AG09319 (cell line): ENCODE measurements at regions not wholly inside any gene's neighbourhood (a gene's known extent, or its start where the extent isn't known, plus 50 kb on each side); places are given as distances from the start of the nearest gene placed in this dataset.
"Not testable (repeated sequence)": the region's sequence is repeated elsewhere in the genome, so short reads cannot be mapped to it uniquely, and the experiment has no call there.

Experiments
- DNase-seq: peaks from one replicate; pipeline ENCODE4 v3.0.0-alpha.2; 2010; ENCODE audit warnings: low read depth; ENCODE audit errors: extremely low read depth
- TF ChIP-seq, protein P1 (sequence below): IDR thresholded peaks from 2 replicates; pipeline ENCODE4 v1.5.1; 2011; ENCODE audit warnings: low read depth, mild to moderate bottlenecking, inconsistent platforms, low read length, moderate library complexity

DNA sequence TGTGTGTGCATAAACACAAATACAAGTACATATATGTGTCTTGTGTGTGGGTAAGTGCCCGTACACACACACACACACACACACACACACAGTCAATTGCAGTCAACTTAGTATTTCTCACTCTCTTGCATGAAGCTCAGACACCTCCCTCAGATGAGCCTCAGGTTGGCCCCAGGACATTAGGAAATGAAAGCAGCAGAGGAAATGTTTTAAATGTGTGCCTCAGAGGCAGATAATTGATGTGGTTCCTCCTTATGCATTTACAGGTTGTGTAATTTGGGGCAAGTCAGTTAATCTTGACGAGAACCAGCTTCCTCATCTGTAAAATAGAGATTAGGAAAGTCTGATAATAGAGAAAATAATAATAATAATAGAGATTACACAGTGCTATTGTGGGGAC, 814.0 kb upstream of the ID2 start:
- no peak for DNase-seq
- TF ChIP-seq, protein P1, sequence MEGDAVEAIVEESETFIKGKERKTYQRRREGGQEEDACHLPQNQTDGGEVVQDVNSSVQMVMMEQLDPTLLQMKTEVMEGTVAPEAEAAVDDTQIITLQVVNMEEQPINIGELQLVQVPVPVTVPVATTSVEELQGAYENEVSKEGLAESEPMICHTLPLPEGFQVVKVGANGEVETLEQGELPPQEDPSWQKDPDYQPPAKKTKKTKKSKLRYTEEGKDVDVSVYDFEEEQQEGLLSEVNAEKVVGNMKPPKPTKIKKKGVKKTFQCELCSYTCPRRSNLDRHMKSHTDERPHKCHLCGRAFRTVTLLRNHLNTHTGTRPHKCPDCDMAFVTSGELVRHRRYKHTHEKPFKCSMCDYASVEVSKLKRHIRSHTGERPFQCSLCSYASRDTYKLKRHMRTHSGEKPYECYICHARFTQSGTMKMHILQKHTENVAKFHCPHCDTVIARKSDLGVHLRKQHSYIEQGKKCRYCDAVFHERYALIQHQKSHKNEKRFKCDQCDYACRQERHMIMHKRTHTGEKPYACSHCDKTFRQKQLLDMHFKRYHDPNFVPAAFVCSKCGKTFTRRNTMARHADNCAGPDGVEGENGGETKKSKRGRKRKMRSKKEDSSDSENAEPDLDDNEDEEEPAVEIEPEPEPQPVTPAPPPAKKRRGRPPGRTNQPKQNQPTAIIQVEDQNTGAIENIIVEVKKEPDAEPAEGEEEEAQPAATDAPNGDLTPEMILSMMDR = no peak

DNA sequence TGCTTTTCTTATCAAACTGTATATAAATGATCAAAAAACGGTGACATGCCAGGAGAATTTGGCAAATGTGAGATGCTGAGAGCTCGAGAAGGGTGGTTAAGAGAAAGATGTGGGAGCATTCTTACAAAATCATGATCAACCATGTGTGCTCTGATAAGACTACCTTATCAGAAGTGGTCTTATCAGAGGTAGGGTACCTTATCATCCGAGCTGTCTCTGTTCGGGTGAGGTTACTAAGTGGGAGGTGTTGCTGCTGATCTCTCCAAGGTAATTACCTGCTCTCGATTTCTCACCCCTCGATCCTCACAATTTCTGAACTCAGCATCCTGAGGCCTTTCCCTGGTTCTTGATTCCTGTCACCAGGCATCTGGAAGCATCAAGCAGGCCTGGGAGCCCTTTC, 813.0 kb upstream of the ID2 start:
- TF ChIP-seq, protein P1 = no peak
- DNase-seq = no peak

DNA sequence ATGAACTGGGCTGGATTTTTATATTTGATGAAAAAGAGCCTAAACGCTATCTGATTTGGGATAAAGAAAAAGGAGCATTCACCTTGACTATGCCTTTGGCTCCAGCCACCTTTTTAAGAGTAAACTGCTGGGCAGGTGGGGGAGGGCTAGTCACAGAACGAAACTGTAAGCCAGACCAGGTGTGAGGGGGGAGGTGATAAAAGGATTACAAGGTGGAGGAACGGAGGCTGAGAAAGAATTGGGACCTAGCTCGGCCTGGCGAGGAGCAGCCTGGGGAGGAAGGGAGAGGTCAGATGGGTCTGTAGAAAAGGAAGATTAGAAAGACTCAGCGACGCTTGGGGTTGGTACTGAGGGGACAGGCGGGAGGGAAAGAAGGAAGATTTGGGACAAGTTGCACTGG, 805.4 kb upstream of the ID2 start:
- not testable (repeated sequence) for DNase-seq

DNA sequence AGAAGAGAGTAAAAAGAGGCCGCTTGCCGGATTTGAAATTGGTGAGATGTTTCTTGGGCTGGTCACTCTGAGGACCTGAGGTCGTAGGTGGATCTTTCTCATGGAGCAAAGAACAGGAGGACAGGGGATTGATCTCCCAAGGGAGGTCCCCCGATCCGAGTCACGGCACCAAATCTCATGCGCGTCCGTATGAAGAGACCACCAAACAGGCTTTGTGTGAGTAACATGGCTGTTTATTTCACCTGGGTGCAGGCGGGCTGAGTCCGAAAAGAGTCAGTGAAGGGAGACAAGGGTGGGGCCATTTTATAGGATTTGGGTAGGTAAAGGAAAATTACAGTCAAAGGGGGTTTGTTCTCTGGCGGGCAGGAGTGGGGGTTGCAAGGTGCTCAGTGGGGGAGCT, 803.6 kb upstream of the ID2 start:
- not testable (repeated sequence) for DNase-seq

DNA sequence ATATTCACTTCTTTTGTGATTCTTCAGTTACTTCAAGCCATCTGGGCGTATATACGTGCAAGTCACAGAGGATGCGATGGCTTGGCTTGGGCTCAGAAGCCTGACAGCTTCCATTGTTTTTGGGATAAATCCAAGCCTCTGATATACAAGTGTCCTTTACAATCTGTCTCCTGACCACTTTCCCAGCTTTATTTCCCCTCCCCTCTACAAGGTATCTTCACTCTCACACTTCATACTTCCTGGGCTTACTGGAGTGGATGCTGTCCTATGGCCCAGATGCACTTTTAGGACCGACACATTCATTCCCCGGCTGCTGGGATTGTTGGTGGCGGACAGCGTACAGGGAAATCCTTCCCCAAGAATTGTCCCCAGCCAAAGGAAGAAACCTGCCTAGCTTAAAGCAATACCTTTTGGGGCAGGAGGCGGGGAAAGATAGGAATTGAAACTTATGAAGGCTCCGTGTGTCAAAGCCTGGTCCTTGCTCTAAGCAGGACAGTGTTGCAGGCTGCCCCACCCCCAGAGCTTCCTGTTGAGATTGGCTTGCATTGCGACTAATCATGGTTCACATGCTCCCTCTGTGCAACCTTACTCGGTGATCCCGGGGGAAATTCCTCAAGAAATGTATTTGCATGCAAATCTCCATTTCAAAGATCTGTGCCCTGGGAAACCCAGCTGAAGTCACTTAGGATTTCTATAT, 802.9 kb upstream of the ID2 start:
- TF ChIP-seq, protein P1 = no peak
- no peak for DNase-seq

DNA sequence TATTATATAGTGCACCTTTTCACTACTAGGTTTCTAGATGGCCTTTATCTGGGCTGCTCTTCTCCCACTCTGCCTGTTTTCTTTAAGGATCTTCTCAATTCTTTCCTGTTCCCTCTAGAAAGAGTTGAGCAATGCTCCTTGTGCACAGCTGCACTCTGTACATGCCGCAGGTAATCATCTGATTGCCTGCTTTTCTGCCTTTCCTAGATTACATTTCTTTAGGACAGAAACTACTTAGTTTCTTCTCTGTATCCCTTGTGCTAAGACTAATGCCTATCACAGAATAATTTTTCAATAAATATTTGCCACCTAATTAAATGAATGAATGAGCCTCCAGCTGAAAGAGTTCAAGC, 802.4 kb upstream of the ID2 start:
- TF ChIP-seq, protein P1 = no peak
- no peak for DNase-seq

DNA sequence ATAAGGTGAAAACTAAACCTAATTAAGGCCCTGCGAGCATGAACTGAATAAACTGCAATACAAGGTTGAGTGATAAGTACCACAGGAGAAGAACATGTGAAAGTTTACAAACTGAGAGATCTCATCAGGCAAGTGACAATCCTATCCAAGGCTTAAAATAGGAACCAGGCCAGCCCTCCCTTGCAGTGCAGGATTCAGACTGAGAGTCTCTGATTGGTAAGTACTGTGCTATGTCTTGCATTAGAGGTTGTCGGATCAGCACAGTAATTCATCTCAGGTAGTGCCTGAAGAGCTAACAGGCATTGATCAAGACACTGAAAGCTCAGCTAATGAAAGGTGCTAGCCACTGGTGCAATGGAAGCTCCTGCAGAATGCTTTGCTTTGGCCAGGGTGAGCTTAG, 801.7 kb upstream of the ID2 start:
- TF ChIP-seq, protein P1 = no peak
- no peak for DNase-seq

DNA sequence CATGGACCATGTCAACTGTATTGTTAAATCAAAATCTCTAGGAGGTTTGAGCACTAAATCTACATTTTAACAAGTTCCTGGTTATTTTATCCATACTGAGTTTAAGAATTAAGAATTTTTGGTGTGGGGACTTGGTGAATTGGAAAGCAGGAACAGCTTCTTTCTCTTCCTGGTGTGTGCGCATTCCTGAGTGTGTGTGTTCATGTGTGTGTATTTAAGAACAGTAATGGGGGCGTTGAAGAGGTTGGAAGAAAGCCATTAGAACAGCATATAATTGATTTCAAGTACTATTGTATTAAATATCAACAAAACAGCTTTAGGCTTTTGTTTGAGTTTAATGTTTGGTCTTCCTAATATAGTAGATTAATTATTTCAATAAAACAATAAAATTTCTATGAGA, 801.3 kb upstream of the ID2 start:
- no peak for DNase-seq
- TF ChIP-seq, protein P1 = no peak
